B cell (primary cell): ENCODE measurements at regions not wholly inside any gene's neighbourhood (a gene's known extent, or its start where the extent isn't known, plus 50 kb on each side); places are given as distances from the start of the nearest gene placed in this dataset.

Experiments used
- CTCF ChIP-seq: fragments of 200-600 bp; IDR thresholded peaks from one replicate; pipeline ENCODE4 v1.8.0; 2022; ENCODE audit warnings: antibody characterized with exemption, mild to moderate bottlenecking
- EZH2 ChIP-seq: IDR thresholded peaks from 2 replicates; pipeline ENCODE4 v1.6.1; 2012; ENCODE audit warnings: borderline replicate concordance, low read depth, mild to moderate bottlenecking, moderate library complexity, low read length; ENCODE audit not compliant: insufficient read depth, poor library complexity, severe bottlenecking

- no peak for TF ChIP-seq CTCF
- no peak for TF ChIP-seq EZH2
Measured at GRCh38 chr3:81315030-81315429, 446.4 kb downstream of the GBE1 start.
